GM18507 (cell line): ENCODE measurements at regions not wholly inside any gene's neighbourhood (a gene's known extent, or its start where the extent isn't known, plus 50 kb on each side); places are given as distances from the start of the nearest gene placed in this dataset.

Source experiments
- DNase-seq: peaks from one replicate; pipeline ENCODE4 v3.0.0; 2011; ENCODE audit warnings: low read depth; ENCODE audit not compliant: insufficient read length; ENCODE audit errors: extremely low spot score
- FAIRE-seq: peaks from 2 replicates; lab custom pipeline; 2011; peaks lifted over from hg19 to GRCh38; lab: Jason Lieb, UNC

DNA sequence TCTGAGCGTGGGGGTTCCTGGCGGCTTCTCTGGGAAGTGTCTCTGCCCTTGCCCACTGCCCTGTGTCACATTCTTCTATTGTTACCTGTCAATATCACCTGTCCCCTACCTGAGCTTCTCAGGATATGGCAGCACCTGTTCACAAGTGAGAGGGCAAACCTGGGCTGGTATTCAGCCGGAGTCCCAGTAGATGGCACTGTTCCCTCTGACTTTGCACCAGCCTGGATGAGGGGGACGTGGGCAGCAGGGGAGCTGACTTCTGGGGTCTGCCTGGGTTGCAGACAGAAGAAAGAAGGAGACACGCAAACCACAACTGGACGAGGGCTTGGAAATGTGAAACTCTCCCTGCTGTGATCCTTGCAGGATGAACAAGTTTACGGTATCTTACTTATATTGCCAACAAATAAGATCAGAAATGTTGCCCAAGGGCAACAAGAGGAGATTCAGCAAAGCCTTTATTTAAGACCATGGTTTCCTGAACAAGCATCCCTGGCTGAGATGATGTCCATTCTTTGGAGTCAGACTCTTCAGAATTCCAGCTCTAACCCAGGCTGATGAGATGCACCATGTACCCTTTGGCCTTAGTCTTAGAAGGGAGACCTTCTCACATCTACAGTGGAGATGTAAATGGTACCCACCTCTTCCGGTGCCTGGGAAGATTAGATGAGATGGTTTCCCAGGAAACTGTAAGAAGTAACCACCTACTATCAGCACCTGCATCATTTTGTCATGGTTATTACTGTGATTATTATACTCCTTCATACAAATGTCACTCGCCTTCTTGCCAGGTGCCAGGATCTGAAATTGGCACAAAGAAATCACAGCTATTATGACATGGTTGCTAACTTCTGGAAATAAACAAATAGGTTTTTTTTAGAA is 400.0 kb upstream of the CDH4 start:
- DNase-seq, result no peak
- FAIRE-seq, result no peak

DNA sequence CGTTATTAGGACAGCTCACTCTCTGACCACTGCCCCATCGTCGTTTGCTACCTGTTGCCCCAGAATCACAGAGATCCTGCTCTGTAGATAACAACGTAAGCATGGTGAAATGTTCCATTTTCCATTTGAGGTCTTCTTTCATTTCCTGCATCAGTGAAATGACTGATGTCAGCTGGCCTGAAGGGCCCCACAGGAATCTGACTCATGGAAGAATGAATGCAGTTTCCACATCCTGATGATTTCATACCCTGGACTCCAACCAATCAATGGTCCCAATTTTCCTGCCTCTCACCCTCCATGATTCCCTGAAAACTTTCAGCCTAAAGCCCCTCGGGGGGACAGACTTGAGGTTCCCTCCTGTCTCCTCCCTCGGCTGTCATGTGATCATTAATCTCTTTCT is 394.4 kb upstream of the CDH4 start:
- DNase-seq (no peak), FAIRE-seq (no peak)

DNA sequence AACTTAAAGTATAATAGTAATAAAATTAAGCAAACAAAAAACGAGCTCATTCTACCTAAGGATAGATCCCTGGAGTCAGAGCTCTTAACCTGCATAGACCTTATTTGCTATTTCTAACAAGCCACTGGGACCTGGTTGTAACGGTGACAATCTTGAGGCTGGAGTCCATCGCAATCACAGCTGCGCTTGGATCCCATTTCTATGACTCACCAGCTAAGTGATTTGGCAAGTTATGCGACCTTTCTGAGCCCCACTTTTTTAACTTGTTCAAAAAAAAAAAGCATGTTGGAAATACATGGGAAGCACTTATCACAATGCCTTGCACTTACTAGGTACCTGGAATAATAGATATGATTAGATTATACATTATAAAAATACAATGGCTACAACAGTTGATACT is 389.5 kb upstream of the CDH4 start:
- DNase-seq (no peak), FAIRE-seq (no peak)

DNA sequence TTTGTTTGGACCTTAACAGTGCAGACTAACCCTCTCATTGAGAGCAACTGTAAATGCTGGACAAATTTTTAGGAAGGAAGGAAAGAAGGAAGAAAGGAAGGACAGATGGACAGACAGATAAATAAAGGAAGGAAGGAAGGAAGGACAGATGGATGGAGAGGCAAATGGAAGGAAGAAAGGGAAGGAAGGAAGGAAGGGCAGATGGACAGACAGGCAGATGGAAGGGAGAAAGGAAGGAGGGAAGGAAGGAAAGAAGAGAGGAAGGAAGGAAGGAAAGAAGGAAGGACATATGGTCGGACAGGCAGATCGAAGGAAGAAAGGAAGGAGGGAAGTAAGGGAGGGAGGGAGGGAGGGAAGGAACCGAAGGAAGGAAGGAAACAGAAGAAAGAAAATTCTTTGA is 388.5 kb upstream of the CDH4 start:
- DNase-seq (no peak), FAIRE-seq (no peak)

DNA sequence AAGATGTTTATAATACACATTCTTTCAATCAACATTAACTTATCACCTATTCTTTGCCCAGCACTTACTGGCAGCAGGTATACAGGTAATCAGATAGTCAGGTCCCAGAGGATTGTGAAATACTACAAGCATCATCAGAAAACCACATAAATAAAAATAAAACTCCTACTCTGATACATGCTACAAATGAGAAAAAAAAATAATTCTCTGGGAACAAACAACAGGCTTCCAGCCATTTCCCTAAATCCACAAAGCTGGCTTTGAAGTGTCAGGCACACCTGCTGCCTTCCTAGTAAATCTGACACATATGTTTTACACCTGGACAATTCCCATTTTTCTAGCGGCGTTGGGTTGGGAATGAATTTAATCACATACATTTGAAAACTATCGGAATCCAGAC is 384.5 kb upstream of the CDH4 start:
- no peak for FAIRE-seq

DNA sequence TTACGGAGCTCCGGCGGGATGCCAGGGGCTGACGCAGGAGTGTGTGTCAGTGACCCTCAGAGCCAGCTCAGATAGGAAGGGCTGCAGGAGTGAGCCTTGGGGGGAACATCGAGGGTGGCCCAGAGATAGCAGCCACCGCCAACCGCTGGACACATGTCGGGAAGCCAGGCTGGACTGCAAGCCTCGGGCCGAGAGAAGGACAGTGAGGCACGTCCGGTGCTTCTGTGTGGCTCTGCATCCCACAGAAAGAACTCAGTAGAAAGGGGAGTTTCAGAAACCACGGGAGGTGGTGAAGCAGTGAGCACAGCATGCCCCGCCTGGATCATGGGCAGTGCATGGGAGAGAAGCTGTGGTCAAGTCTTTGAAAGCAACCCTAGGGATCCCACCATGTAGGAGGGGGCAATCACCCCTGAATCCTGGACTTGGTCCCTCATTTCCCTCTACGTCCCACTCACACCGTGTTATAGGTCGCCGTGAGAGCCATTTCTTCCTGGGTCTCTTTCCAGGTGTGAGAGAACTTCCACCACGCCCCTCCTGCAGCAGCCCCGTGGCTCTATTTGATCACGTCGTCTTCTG is 383.7 kb upstream of the CDH4 start:
- DNase-seq, result no peak
- no peak for FAIRE-seq

More for the DNA sequence above, 384.5 kb upstream of the CDH4 start:
- DNase-seq, result no peak

DNA sequence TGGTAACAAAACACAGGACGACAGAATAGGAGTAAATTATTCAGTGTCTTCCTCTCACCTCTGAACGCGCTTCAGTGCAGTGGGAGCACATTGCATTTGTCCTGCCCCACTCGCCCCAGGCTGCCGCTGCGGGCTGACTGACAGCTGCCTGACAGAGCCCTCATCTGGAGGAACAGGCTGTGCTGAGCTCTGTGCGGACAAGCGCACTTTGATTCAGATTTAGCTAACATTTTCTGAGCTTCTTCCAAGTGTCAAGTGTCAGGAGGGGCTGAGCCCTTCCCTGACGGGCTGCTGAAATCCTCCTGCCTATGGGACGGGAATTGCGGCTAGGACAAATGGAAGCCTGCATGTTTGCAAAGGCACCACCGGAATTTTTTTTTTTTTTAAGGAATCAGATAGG is 383.0 kb upstream of the CDH4 start:
- no peak for FAIRE-seq

DNA sequence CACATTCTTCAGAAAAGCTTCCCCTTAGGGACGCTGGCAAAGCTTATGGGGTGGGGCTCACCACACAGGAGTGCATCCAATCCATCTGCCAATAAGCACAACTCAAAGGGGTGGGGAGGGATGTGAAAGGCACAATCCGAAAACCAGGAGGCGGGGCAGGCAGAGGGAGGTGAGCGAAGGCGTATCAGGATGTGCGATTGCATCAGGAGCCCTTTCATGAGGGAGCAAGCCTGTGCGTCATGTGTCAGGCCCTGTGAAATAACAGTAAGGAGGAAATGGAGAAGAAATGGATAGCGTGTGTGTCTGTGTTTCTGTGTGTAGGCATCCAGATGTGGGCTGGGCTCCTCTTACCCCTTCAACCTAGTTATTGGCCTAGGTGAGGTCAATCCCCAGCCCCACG is 382.4 kb upstream of the CDH4 start:
- no peak for FAIRE-seq

More for the DNA sequence above, 383.0 kb upstream of the CDH4 start:
- DNase-seq, result no peak

DNA sequence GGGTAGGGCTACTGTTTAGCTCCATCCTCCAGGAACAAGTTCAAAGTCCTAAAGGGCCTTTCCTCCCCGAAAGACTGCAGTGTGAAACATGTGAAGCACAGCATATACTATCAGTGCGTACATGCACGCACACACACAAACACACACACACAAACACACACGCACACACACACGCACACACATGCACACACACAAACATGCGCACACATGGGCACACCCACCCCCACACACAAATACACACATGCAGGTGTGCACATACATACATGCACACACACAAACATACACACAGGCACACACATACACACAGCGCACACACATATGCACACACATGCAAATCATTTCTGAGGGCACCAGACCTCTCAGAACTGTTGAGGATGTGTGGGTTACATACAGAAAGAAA is 382.0 kb upstream of the CDH4 start:
- no peak for FAIRE-seq
- no peak for DNase-seq

More for the DNA sequence above, 382.4 kb upstream of the CDH4 start:
- DNase-seq, result no peak

DNA sequence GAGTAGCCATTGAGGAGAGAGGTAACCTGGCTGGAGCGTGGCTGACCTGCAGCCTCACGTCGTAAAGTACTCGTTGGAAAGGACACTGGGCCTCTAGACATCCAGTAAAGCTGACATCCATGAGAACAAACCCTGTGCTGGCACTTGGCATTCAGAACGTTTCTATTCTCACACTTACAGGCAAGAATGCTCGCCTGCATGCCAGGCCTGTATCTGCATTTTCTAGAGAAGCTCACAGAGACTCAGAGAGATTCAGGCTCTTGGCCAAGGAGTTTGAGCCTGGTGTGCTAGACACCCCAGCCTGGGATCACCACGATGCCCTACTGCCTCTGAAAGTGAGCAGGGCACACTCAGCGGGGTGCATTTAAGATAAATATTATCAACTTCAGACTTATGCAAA is 379.8 kb upstream of the CDH4 start:
- DNase-seq (no peak), FAIRE-seq (no peak)

DNA sequence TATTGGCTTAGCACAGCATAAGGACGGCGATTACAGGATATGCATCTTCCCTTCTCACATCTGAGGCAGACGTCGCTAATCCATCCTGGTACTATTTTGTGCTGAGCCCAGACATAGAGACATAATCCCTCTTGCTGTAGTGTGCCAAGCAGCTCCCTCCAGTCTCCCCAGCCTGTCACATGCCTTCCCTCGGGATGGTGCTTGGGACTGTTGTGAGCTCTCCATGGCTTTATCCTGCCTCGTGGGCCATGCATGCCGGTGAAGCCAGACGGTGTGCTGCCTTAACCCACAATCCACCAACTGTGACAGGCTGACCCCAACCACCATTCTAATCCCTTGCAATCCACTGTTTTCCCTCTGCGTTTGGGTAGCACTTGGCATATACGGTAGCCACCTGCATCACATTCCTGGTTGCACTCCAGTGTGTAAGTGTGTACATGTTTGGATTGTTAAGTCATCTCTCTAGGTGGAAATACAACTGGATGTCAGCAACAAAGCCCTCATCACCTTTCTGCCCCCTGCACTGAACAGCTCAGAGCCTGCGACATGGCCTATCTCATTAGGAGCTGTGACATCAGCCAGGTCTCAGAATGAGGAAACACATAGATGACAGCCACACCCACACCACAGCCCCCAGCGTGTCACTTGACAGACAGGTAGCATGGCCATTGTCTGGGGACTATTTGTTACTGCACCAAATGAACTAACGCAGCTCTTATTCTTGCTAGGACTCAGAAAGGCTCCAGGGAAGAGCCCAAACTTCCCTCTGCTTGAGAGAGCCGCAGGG is 374.8 kb upstream of the CDH4 start:
- FAIRE-seq, result no peak
- DNase-seq, result no peak

DNA sequence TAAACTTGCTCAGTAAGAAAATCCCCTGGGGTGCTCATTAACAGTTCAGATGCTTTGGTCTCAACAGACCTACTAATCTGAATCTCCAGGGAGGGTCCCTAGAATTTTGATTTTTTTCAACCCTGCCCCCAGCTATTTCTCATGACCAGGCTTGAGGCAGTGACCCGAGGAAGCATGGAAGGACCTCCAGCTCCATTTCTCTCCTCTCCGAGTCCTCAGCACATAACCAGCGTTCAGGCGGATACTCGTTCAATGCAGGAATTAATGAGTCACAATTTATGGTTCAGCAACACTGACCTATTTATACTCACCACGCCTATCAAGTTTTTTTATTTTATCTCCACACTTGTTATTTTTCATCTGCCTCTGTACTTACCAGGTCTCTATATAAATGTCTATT is 369.2 kb upstream of the CDH4 start:
- FAIRE-seq (no peak), DNase-seq (no peak)

DNA sequence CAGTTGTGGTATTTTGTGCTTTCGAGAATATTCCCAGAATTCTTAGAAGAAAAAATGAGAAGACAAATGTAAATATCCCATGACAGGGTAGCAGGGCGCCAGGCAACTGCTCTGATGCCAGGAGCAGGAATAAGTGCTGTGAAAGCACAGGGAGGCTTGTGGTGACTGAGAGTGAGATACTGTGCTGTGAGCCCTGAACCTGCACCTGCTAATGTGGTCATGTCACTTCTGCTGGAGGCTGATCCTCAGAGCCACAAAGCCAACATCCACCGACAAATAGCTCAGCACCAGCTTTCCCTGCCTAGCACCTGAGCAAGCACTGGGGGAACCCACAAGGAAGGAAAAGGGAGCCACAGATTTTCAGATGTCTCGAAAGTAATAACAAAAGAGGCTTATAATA is 368.6 kb upstream of the CDH4 start:
- DNase-seq (no peak), FAIRE-seq (no peak)

DNA sequence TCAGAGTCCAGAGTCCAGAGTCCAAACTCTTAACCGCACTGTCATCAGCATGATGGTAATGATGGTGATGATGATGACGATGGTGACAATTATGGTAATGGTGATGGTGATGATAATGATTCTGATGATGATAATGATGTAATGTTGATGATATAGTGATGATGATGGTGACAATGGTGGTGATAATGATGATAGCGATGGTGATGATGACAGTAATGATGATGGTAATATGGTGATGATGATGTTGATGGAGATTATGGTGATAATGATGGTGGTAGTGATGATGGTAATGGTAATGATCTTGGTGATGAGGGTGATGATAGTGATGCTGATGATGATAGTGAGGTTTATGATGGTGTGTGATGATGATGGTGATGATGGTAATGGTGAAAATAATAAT is 367.8 kb upstream of the CDH4 start:
- FAIRE-seq (no peak), DNase-seq (no peak)

DNA sequence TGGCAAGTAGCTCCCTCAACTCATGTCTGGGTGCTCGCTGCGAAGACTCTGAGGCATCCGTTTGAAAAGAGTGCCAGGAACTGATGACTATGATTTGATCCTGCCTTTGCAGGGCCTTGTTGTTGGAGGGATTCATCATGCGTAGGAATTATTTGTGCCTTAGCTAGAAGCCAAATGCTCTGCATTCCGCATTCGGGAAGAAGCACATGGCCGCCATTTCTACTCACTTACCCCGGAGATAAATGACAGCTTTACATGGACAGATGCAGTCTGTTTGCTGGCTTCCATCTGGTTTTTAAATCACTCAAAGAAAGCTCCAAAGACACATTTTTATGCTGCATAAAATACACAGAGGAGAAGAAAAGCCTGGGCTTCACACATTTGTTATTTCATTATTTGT is 363.3 kb upstream of the CDH4 start:
- no peak for DNase-seq
- FAIRE-seq, result no peak

DNA sequence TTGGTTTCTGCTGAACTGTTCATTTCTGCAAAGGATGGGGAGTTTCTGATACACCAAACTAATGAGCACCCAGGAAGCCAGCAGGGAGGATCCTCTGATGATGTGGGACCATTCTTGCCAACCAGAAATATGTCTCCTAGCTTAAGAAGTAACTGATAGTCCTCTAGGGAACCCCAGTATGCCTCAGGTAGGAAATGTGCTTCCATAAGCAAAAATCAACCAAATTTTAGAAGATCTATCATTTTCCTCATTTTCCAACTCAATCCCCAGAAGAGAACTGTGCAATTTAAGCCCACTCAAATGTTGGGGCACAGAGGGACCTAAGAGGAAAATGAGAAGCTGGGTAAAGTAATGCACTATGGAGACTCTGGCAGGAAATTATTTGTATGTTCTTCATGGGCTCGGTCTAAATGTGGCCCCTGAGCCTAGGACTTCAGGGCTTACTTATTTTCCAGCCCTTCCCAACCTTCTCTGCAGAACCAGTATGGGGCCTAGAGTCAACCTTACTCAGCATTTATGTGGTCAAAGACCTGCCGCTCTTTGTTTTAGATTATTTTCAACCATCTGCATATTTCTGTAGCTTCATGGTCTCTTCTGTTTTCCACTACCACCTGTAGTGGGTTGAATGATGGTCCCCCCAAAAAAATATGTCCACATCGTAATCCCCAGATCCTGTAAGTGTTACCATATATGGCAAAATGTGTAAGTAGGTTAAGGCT is 359.8 kb upstream of the CDH4 start:
- DNase-seq (no peak), FAIRE-seq (no peak)

DNA sequence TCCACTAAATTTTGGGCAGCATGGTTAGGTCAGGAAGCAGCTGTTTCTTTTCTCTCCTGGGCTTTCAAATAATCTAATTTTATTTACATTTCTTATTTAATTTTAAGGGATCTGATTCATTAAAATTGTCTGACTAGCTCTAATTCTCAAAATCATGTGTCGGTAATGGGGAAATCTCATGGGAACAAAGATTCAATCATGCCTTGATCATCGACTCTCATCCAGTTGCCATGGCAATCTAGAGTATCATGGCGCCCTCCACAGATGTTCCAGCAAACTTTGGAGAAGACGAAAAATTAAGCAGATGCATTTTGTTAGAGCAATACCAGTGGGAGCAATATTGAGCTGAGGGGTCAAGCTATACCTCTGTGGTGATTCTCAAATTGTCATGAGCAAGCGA is 358.0 kb upstream of the CDH4 start:
- FAIRE-seq, result no peak
- no peak for DNase-seq

DNA sequence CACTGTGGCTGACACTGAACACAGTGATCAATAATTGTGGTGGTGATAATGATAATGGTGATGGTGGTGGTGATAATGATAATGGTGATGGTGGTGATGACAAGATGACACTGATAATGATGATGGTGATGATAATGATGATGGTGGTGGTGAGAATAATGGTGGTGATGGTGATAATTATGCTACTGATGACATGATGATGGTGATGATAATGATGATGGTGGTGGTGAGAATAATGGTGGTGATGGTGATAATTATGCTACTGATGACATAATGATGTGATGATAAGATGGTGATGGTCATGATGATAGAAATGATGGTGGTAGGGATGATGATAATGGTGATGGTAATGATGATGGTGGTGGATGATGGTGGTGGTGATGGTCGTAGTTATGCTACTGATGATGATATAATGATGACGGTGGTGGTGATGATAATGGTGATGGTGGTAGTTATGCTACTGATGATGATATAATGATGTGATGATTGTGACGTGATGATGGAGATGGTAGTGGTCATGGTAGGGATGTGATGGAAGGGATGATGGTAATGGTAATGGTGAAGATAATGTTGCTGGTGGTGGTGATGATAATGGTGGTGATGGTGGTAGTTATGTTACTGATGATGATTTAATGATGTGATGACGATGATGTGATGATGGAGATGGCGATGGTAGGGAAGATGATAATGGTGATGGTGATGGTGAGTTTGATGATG is 356.5 kb upstream of the CDH4 start:
- FAIRE-seq, result no peak
- DNase-seq, result no peak

DNA sequence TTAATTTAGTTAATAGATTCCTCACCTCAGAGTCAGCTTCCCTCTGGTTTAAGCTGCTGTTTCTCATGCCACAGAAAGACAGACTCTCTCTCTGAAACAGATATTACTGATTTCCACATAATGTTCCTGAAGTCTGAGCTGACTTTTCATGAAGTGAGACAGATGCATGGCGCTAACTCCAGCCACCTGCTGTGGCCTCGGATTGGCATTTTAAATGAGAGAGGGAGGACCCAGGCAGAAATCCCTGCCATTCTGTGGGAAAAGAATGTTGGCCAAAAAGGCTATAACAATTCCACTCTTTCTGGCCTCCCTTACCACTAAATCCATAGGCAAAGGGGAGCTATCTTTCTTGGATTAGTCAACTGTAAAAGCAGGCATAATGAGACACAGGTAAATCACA is 354.1 kb upstream of the CDH4 start:
- FAIRE-seq (no peak), DNase-seq (no peak)
